SK-N-MC (cell line): ENCODE measurements at regions not wholly inside any gene's neighbourhood (a gene's known extent, or its start where the extent isn't known, plus 50 kb on each side); places are given as distances from the start of the nearest gene placed in this dataset.

Experiments
- FOXP2 ChIP-seq: optimal IDR thresholded peaks from 2 replicates; pipeline ENCODE3; 2011; ENCODE audit warnings: mild to moderate bottlenecking, moderate library complexity; ENCODE audit not compliant: insufficient read depth; ENCODE audit errors: extremely low read length, control extremely low read depth
- POLR2AphosphoS5 ChIP-seq: IDR thresholded peaks from 2 replicates; pipeline ENCODE4 v1.6.1; 2012; ENCODE audit warnings: mild to moderate bottlenecking, low read depth, low read length, borderline replicate concordance

- no peak for TF ChIP-seq POLR2AphosphoS5
- no peak for TF ChIP-seq FOXP2
Measured at GRCh38 chr9:16134351-16134750, 581.5 kb downstream of the CCDC171 start.
